Testis (tissue), 2 donors: ENCODE measurements at regions not wholly inside any gene's neighbourhood (a gene's known extent, or its start where the extent isn't known, plus 50 kb on each side); places are given as distances from the start of the nearest gene placed in this dataset.

Experiments used
- CTCF ChIP-seq, 3 experiments: fragments of 450-650 bp in 2 of 3; fragments of 200-600 bp in 1 of 3; sonication (generic) in 1 of 3; IDR thresholded peaks; one replicate each; pipeline ENCODE4 v1.5.1; 2016 to 2019; ENCODE audit warnings: antibody characterized with exemption in 3 of 3, mild to moderate bottlenecking in 2 of 3, moderate library complexity in 1 of 3
- POLR2A ChIP-seq: fragments of 450-650 bp; IDR thresholded peaks from one replicate; pipeline ENCODE4 v1.6.1; 2017; ENCODE audit warnings: antibody characterized with exemption, mild to moderate bottlenecking, moderate library complexity

GRCh38 chr10:111732166-111732785, 451.3 kb downstream of the GPAM start:
- TF ChIP-seq CTCF (IDR thresholded peaks at IDR 0.05) (no peak), POLR2A (no peak)
